PFSK-1 (cell line): ENCODE measurements at regions not wholly inside any gene's neighbourhood (a gene's known extent, or its start where the extent isn't known, plus 50 kb on each side); places are given as distances from the start of the nearest gene placed in this dataset.

Experiments
- POLR2AphosphoS5 ChIP-seq: IDR thresholded peaks from 2 replicates; pipeline ENCODE4 v1.6.1; 2012; ENCODE audit warnings: low read depth, mild to moderate bottlenecking, control low read depth, low read length, moderate library complexity
- TAF1 ChIP-seq: IDR thresholded peaks from 2 replicates; pipeline ENCODE4 v1.6.1; 2012; ENCODE audit warnings: low read length, control low read depth, borderline replicate concordance; ENCODE audit not compliant: insufficient read depth

- TF ChIP-seq TAF1 (no peak), POLR2AphosphoS5 (no peak)
Measured at GRCh38 chr4:27861802-27862201, 1001.2 kb downstream of the STIM2 start.
